GM12878 (cell line): ENCODE measurements at regions not wholly inside any gene's neighbourhood (a gene's known extent, or its start where the extent isn't known, plus 50 kb on each side); places are given as distances from the start of the nearest gene placed in this dataset.

Experiments used
- ATF7 ChIP-seq: fragments of 450-650 bp; IDR thresholded peaks from 2 replicates; pipeline ENCODE4 v1.6.1; 2016; ENCODE audit warnings: low read depth, mild to moderate bottlenecking
- EP300 ChIP-seq, 2 experiments: fragments of 150-350 bp in 1 of 2; IDR thresholded peaks; 2 replicates each; pipeline ENCODE4 v1.6.1; 2011 to 2012; ENCODE audit warnings: low read depth in 2 of 2, low read length in 2 of 2, borderline replicate concordance in 1 of 2, improper control_type of control experiment in 1 of 2, inconsistent platforms in 1 of 2; ENCODE audit not compliant: control insufficient read depth in 1 of 2
- EZH2 ChIP-seq: IDR thresholded peaks from 2 replicates; pipeline ENCODE4 v1.6.1; 2012; ENCODE audit warnings: low read depth, mild to moderate bottlenecking, control low read depth, inconsistent platforms, low read length, borderline replicate concordance; ENCODE audit not compliant: control insufficient read depth
- HDAC6 ChIP-seq: fragments of 200-600 bp; sonication (generic); IDR thresholded peaks from one replicate; pipeline ENCODE4 v1.8.0; 2017; ENCODE audit warnings: antibody characterized with exemption; ENCODE audit not compliant: unreplicated experiment
- MTA3 ChIP-seq: IDR thresholded peaks from 2 replicates; pipeline ENCODE4 v1.6.1; 2012; ENCODE audit warnings: low read length, inconsistent platforms, borderline replicate concordance
- MYB ChIP-seq: fragments of 150-350 bp; IDR thresholded peaks from 2 replicates; pipeline ENCODE4 v1.6.1; 2014; ENCODE audit warnings: mild to moderate bottlenecking, low read depth, low read length, borderline replicate concordance
- POLR2AphosphoS5 ChIP-seq: IDR thresholded peaks from 2 replicates; pipeline ENCODE4 v1.6.1; 2011; ENCODE audit warnings: mild to moderate bottlenecking, low read length, inconsistent platforms
- RAD21 ChIP-seq: IDR thresholded peaks from 2 replicates; pipeline ENCODE4 v1.6.1; 2011; ENCODE audit warnings: mild to moderate bottlenecking, low read depth, low read length, moderate library complexity; ENCODE audit not compliant: insufficient read depth
- SP1 ChIP-seq: IDR thresholded peaks from one replicate; pipeline ENCODE4 v1.6.1; 2011; ENCODE audit warnings: low read depth, low read length
- TF ChIP-seq, protein P1 (sequence below), 3 experiments: IDR thresholded peaks in 2 of 3; conservative IDR thresholded peaks in 1 of 3; 2 replicates each; pipeline ENCODE4 v1.5.1; 2011; ENCODE audit warnings: low read depth in 3 of 3, low read length in 3 of 3, mild to moderate bottlenecking in 3 of 3, control low read depth in 2 of 3, moderate library complexity in 2 of 3, inconsistent platforms in 1 of 3, mixed read lengths in 1 of 3; ENCODE audit not compliant: control insufficient read depth in 2 of 3, insufficient read depth in 1 of 3; ENCODE audit errors: extremely low read depth in 1 of 3
- TF ChIP-seq, protein P2 (sequence below): IDR thresholded peaks from 2 replicates; pipeline ENCODE4 v1.6.1; 2011; ENCODE audit warnings: low read depth, mild to moderate bottlenecking, low read length, moderate library complexity, borderline replicate concordance; ENCODE audit errors: extremely low read depth
- TF ChIP-seq, protein P3 (sequence below): IDR thresholded peaks from 2 replicates; pipeline ENCODE4 v1.6.1; 2012; ENCODE audit warnings: low read depth, low read length, improper control_type of control experiment

DNA sequence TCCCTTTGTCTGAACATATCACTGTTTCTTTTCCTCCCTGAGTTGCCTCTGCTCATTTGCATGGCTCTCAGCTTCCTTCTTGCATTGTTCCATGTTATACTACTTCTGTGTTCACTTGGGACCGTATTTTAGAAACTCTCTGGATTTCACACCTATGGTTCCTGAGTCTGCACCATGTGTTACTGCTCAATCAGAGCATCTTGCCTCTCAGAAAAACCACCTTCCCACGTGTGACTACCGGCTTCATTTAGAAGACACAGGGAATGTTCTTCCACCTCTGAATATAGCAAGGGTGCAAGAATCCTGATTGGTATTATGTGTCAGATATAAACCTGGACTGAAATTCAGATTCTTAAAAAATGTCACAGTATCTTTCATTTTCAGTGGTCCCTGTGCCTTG, 731.2 kb downstream of the TDRD15 start:
- TF ChIP-seq, protein P1, sequence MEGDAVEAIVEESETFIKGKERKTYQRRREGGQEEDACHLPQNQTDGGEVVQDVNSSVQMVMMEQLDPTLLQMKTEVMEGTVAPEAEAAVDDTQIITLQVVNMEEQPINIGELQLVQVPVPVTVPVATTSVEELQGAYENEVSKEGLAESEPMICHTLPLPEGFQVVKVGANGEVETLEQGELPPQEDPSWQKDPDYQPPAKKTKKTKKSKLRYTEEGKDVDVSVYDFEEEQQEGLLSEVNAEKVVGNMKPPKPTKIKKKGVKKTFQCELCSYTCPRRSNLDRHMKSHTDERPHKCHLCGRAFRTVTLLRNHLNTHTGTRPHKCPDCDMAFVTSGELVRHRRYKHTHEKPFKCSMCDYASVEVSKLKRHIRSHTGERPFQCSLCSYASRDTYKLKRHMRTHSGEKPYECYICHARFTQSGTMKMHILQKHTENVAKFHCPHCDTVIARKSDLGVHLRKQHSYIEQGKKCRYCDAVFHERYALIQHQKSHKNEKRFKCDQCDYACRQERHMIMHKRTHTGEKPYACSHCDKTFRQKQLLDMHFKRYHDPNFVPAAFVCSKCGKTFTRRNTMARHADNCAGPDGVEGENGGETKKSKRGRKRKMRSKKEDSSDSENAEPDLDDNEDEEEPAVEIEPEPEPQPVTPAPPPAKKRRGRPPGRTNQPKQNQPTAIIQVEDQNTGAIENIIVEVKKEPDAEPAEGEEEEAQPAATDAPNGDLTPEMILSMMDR (IDR thresholded peaks at IDR 0.05 in 2 of 3, conservative IDR thresholded peaks at IDR 0.05 in 1 of 3; ENCODE audit: control insufficient read depth in 2 of 3, extremely low read depth in 1 of 3, insufficient read depth in 1 of 3, low read depth in 3 of 3, low read length in 3 of 3): no peak
- no peak for TF ChIP-seq POLR2AphosphoS5
- TF ChIP-seq SP1: no peak
- TF ChIP-seq EZH2: no peak
- no peak for TF ChIP-seq HDAC6
- TF ChIP-seq, protein P2, sequence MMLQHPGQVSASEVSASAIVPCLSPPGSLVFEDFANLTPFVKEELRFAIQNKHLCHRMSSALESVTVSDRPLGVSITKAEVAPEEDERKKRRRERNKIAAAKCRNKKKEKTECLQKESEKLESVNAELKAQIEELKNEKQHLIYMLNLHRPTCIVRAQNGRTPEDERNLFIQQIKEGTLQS: no peak
- no peak for TF ChIP-seq RAD21
- TF ChIP-seq MYB: no peak
- no peak for TF ChIP-seq EP300 (IDR thresholded peaks at IDR 0.05; ENCODE audit: borderline replicate concordance in 1 of 2, control insufficient read depth in 1 of 2, low read depth in 2 of 2, low read length in 2 of 2)
- no peak for TF ChIP-seq ATF7
- TF ChIP-seq, protein P3, sequence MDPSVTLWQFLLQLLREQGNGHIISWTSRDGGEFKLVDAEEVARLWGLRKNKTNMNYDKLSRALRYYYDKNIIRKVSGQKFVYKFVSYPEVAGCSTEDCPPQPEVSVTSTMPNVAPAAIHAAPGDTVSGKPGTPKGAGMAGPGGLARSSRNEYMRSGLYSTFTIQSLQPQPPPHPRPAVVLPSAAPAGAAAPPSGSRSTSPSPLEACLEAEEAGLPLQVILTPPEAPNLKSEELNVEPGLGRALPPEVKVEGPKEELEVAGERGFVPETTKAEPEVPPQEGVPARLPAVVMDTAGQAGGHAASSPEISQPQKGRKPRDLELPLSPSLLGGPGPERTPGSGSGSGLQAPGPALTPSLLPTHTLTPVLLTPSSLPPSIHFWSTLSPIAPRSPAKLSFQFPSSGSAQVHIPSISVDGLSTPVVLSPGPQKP: no peak
- no peak for TF ChIP-seq MTA3
